ENCODE measurements at regions not wholly inside any gene's neighbourhood (a gene's known extent, or its start where the extent isn't known, plus 50 kb on each side); places are given as distances from the start of the nearest gene placed in this dataset.

DNA sequence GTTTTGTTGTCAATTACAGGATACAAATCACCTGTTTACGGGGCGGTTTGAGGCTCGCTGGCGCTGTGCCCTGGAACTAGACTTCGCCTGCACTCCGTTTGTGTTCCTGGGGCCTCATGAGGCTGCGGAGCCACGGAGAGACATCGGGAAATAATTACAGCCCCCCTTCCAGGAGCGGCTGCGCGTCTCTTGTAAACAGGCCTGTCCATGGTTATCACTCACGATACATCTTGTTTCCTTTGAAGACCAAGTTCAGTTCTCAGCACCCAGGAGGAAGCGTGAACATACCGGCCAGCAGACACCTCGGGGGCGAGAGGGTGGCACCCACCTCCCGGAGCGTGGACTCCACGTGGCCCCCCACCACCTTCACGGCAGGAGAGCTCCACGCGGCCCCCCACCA, 297.1 kb upstream of the IRX4 start:
- no peak for DNase-seq

DNA sequence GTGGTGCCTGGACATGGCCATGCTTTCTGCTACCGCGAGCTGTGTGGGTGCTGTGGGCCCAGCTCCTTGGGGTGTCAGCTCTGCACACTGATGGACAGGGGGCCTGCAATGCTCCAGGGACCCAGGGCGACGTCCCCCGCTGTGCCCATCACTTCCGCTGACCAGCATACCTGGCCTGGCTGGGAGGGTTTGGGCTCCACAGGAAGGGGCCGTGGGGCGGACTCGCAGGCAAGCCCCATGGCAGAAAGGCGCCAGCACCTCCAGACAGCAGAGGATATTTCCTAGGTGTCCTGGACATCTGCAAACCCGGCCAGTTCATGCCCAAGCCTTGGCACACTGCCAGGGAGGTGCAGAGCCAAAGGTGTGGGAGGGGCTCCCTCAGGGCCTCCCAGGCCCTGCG, 295.8 kb upstream of the IRX4 start:
- DNase-seq: no peak

DNA sequence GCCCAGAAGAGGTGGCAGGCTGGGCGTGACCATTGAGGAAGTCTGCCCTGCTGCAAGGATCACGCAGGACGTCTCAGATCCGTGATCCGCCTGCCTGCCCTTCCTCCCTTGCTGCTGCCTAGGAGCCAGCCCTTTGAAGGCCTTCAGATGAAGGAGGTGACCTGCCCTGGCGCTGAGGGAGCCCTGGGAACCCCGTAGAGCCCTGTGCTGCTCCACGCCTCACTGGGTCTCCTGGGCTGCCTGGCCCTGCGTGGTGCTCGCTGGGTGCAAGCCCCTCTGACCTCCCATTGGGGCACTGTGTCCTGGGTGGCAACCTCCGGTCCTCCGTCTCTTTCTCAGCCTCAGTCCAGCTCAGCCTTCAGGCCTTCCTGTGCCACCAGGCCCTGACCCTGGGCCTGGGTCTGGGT, 295.3 kb upstream of the IRX4 start:
- DNase-seq: no peak

DNA sequence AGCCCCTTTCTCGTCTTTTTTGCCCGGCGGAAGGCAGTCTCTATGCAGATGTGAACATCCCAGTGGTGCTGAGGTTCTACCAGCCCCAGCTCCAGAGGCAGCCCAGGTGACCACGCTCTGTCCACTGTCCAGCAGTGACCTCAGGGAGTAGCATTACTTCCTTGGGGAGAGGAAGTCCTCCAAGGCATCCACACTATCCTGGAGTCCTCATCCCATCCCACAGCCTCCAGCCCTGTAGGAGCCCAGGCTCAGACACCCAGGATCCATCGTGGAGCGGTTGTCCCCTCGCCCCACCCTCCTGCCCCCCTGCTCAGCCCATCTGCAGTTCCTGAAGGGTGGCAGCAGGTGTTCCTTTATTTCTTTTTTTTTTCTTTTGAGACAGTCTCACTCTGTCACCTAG, 294.5 kb upstream of the IRX4 start:
- DNase-seq: no peak

DNA sequence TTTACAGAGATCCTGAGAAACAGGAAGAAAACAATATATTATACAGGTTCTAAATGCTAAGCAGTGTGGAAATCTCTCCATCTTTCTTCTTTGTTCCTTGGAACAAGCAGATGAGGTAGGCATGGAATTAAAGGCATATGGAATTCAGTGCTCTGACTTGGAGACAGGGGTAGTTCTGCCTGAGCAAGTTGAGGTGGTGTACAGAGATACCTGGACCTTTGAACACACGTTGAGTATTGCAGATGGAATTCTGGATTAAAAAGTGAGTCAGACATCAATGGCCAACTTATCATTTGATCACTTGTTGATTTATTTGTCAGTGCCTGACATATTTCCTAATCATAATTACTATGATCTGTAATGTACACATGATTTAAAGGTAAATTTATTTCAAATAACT, 293.9 kb upstream of the IRX4 start:
- DNase-seq: no peak

DNA sequence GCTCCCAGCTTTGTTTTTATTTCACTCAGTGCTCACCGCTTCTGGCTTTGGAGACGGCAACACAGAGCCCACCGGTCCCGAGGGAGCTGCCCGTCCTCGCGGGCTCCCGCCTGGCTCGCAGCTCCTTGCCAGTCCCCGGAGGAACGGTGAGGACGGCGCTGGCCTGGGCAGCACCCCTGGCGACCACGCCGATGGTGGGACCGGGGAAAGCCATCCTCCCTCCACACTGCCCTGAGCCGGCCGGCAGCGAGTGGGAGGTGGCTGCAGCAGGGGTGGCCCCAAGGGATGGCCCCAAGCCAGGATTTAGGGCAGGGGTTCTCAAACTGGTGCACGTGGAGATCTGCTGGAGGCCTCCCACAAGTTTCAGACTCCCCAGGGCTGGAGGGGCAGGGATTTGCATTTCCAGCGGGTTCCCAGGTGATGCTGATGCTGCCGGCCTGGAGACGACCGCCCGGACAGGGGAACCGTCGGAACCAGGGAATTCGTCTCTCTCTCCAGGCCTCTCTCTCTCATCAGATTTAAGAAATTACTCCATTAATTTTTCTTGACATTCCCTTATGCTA, 293.2 kb upstream of the IRX4 start:
- DNase-seq: no peak

DNA sequence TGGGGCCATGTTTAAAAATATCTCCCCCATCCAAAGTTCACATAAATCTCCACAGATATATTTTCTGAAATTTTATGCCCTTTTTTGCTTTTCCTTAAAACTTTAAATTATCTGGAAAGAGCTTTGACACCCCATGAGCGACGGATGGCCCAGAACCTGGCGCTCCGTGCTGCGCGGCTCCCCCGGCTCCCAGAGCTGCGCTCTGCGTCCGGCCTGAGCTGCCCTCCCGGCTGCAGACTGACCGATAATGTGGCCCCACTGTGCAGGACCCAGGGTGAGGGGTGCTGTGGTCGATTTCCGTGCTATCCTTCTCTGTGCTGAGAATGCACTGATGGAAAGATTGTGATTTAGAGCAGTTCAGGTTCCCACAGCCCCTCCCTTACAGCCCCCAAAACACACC, 292.3 kb upstream of the IRX4 start:
- DNase-seq: no peak

DNA sequence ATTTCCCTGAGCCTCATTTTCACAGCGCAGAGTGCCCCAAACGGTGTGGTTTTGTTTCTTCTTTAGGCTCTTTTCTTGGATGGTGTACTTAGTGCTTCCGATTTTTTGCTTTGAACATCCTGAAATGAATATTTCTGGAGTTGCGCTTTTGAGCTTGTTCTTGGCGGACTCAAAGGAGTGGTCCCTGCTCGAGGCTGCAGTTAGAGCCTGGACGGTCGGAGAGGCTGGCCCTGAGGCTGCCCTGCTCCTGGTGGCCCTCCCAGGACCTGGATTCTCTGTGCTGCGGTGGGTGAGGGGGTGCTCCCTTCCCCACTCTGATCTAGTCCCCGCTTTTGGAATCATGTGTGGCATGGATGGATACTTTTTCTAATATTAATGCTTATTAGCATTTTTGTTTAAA, 291.8 kb upstream of the IRX4 start:
- DNase-seq: no peak

DNA sequence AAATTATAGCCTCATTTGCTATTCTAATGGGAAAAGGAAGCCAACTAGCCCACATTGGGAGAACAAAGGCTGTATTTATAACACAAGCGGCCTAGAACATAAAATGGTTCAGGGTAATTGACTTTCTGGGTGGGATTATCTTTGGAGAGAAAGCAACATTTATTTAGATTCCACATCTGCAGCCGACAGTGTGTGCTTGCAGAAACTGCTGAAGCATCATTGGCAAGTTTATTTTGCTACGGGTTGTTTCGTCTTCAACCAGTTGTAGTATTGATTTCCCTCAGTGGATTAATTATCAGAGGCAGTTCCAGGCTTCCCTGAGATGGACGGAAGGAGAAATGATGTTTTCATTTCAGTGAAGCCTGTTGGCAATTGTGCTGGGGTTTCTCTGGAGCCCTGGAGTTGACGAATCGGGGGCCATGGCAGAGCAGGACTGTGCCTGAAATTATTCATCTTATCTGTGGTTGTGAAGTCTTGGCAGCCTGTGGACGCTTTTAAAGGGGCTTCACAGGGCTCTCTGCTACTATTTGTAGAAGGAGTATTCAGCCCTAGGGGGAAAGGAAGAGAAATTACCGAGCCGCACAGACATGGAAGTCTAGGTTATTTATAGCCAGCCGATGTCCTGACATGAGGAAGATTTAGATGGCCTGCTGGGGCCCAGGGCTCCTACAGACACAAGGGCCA, 290.6 kb upstream of the IRX4 start:
- DNase-seq: no peak

DNA sequence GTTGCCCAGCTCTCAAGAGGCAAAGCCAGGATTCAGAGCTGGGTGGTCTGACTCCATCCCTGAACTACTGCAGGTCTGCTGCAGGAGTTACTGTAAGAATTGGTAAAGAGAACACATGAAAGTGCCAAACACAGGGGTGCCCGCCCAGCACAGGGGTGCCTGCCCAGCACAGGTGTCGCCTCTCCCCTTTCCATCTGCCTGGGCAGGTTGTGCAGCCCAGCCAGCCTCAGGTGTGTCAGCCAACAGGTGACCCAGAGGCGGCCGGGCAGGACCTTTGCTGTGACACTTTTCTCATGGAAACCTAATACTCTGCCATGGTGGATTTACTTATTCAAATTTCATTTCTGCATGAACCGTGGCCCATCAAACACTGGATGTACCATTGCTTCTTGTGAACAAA, 289.7 kb upstream of the IRX4 start:
- no peak for DNase-seq

DNA sequence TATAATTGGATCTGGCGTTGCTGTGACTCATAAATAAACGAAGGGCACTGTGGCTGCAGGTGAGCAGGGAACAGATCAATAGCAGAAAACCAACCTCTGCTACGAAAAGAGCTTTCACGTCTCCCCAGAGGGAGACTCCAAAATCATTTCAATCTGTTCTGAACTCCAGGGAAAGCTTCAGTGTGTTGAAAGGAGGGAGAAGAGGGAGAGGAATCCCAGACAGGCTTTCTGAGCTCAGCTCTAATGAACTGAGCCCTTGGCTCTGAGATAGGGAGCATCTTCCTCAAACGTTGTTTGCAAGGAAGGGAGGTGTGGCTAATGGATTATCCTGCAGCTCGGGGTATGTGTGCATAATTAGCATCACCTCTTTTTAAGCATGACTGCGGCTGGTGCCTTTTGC, 288.0 kb upstream of the IRX4 start:
- no peak for DNase-seq

DNA sequence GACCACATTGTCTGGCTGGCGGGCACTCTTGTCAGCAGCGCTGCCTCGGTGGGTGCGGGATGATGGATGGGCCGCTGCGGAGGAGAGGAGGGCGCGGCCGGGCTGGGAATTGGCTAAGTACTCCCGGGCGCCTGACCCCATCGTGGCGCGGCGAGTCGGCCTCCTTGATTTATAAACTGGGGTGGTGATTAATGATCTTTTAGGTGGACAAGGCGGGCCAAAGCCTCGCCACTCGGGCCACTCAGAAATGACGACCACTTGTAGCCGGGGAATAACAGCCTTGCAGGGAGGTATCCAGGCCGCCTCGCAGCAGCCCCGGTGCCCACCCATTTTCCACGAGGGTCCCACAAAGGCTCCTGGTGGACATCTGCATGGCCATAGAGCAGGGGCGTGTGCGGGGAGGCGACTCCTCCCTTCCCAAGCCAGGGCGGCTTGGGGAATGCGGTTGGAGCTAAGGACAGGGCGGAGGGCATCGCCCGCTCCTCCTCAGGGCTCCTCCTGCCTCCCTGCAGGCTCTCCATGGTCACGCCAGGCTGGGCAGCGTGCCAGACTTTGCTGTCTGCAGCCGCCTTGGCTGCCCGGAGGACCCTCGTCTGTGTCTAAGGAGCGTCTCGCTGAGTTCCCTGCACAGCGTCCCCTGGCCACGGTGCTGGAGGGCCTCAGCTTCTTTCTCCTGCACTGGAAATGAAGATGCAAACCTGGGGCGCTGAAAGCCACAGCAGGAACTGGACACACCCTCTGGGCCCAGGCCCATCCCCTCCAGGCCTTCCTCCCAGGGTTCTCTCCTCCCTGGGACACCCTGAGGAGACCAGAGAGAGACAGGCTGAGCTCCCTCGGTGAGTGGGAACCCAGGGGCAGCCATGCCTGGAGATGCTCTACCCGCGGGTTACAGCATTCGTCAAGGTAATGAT, 287.4 kb upstream of the IRX4 start:
- DNase-seq: no peak

DNA sequence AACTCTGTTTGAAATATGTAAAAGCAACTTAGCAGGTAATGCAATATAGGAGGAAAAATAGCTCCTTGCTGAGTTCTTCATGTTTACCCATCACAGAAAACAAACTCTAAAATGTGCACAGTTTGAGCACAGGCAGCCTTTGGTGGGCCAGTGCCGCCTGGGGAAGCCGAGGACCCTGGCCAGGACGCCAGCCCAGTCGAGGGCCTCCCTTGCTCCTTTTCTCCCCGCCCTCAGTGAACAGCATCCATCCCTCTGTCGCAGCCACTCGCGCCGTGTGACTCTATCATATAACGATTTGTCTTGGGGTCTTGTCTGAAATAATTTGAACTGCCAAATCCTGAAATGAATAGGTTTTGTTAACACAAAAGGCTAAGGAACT, 286.7 kb upstream of the IRX4 start:
- DNase-seq: no peak

DNA sequence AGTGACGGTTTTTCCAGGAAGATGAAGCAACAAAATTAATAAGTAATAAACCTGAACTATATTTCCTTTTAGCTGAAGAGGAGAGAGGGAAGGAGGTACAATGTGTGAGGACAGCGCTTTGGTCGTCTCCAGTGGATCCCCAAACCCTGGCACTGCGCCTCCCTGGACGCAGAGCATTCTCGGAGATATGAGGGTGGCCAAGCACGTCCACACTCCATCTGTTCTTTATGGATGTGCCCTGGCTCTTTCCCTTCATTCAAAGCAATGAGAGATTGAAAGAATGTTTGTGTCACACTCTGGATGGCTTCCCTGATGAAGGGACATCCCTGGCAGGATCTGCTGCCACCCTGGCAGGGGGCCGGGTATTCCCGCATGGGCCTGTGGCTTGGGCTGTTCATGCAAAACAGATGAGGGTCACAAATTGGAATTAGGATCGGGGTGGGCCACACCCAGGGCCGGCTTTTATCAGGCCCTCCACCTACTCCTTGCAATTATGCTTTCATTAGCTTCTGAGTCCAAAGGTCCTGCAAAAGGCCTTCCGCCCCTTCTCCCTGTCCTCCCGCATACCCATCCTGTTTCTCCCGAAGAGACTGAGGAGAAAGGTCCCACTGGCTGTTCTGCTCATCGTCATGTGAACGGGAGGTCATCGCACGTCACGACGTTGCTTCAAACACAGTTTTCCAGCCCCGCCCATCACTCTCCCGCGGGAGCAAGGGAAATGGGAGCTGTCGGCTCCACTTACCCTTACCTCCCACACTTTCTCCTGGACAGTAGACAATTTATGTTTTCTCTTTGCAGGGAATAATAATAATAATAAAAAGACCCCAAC, 286.1 kb upstream of the IRX4 start:
- DNase-seq: no peak

DNA sequence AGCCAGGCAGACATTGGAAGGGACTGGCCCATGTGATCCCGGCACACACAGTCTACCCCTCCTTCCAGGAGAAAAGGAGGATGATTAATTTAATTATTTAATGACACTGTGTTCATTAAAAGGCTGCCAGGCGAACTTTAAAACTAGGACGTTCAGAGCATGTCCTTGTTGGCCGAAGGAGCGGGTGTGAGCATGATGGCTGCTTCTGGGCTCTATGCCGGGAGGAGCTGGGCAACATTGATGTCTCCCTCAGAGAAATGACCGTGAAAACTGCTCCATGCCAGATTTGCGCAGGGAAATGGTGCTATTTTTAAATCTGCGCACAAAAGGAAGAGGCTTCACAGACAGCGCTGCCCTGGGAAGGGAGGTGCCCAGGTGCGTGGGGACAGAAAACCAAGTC, 284.9 kb upstream of the IRX4 start:
- DNase-seq: no peak

DNA sequence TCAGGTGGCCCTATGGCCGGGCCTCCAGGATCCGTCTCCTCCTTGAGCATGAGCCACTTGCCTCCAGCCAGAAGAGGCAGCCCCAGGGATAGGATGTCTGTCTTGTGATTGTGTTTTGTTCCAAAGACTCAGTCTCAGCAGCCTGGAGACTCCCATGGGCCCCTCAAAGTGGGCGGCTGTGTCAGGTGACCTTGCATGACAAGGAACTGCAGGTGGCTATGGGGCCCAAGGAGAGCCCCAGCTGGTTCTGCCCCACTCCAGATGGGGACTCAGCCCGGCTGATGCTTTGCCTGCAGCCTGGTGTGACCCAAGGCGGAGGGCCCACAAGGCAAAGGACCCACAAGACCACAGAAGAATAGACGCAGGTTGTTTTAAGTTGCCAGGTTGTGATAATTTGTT, 284.3 kb upstream of the IRX4 start:
- no peak for DNase-seq

DNA sequence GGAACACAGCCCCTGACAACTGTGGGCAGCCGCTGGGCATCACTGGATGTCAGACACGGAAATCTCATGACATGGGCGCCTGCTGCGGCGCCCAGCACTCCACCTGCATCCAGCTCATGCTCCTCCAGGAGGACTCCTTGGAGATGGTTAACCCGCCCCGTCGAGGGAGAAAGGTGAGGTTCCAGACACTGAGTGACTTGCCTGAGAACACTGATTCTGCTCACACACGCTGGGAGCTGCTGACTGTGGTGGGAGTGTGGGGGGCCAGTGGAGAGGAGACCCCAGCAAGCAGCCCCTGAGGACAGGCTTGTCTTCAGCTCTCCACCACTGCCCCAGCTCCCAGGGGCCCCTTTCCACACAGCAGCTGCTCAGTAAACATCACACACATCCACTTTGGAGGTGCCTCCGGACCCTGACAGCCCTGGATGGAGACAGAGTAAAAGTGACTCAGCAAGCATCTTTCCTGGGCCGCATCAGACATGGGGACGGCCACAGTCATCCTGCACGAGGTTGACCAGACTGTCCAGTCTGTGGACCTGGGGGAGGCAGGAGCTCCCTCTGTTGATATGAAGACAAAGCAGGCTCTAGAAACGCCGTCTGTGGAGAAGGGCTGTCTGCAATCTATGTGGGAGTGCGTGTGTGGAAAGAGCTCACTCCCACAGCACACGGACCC, 283.7 kb upstream of the IRX4 start:
- DNase-seq: no peak

DNA sequence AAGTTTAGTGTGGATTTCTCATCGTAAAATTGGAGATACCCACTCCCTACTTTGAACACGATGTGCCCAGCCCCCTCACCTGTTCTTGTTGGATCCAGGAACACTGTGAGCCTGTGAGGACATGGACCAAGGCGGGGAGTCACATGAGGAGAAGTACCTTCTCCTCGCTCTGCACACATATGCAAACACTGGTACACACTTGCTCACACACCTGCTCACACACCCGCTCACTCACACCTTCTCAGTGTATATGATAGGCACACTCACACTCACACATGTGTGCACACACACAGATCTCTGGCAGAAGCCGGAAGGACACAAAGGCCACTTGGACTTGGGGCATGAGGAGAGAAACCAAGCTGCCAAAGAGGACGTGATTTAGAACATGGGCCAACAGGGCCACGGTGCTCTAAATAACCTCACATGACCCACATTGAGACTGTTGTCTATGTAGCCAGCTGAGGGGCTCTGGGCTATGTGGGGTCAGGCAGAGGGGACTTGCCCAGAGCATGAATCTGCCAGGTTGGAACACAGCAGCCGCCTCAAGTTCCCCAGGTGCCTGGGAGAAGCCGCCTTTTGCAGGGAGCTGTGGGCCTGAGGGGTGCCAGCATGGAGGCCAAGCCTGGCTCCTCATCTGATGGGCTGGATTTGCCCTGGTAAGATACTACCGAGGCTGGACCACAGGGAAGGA, 283.0 kb upstream of the IRX4 start:
- no peak for DNase-seq

DNA sequence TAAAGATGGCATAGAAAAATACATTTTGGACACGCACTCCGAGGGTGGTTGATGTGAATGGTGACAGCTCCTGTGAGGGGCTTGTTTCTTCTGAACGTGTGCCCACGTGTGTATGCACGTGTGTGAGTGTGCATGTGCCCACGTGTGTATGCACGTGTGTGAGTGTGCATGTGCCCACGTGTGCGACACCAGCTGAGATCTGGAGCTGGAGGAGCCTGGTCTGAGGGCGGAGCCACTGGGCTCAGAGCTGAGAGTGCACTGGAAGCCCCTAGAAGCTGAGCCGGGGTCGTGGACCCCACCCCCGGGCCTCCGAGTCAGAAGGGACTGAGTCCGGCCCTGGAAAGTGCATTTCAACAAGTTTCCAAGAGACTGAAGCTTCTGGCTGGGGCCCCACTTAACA, 282.5 kb upstream of the IRX4 start:
- no peak for DNase-seq

DNA sequence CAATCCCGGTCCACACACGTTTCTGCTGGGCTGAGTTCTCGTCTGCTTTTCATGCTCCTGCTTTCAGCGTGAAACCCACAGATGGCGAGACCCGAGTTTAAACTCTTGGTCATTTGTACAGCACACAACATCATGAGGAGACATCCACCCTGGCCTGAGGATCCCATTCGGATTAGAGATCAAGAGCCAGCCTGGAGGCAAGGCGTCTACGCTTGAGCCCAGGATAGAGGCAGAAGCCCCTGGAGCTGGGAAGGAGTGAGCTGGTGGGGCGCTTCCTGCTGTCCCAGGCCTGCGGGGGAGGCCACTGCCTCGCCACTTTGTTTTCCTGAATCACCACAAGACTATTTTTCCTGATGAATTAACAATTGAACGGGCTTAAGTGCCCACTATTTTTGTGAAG, 281.9 kb upstream of the IRX4 start:
- no peak for DNase-seq

DNA sequence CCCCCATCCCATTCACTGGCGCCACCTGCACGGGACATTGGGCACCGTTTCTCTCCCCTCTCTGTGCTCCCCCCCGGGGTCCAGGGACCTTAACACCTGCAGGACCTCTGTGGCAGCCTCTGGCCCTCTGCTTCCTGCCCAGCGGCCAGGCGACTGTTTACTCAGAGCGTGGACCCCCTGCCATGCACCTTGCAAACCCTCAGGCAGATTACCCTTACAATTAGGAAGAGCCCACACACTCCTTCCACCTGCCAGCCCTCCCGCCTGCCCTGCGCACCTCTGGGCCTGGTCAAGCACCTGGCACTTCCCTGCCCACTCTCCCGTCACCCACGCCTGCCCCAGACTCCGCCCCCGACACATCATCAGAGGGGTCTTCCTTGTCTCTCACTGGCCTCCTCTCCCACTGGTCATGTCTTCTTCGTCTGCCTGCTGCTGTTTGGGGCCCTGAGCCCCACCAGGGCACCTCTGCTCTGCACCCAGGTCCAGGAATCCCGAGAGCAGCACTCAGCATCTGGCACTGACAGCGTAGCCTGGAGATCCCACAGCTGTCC, 281.3 kb upstream of the IRX4 start:
- DNase-seq: no peak
